ENCODE measurements at regions not wholly inside any gene's neighbourhood (a gene's known extent, or its start where the extent isn't known, plus 50 kb on each side); places are given as distances from the start of the nearest gene placed in this dataset.

GRCh38 chr4:181008164-181008563 lies 1235.0 kb upstream of the TENM3 start:
- no peaks in the 10 kb centered on the region for H3K4me1 ChIP-seq
- no peak for DNase-seq
- no peaks in the 10 kb centered on the region for H3K27me3 ChIP-seq
- no peak overlapping the region for H3K27ac ChIP-seq
- intact Hi-C loops (cut with DNase I) = no loop called here
- H3K4me3 ChIP-seq (replicated peaks in 1 of 3) = no peak overlapping the region
- no peaks in the 10 kb centered on the region for H3K9me3 ChIP-seq
- WGBS, 2 donors = 77 to 81% methylated on average over 4 of the region's 4 CpGs
- no peaks in the 10 kb centered on the region for H3K36me3 ChIP-seq
- TF ChIP-seq CTCF (IDR thresholded peaks at IDR 0.05) (no peak), POLR2A (IDR thresholded peaks at IDR 0.05) (no peak)

GRCh38 chr4:181013162-181013561 lies 1230.0 kb upstream of the TENM3 start:
- no peaks in the 10 kb centered on the region for H3K9me3 ChIP-seq
- no peak for TF ChIP-seq POLR2A (IDR thresholded peaks at IDR 0.05)
- TF ChIP-seq CTCF (IDR thresholded peaks at IDR 0.05) = no peak
- intact Hi-C loops (cut with DNase I) = no loop called here
- WGBS, 2 donors = 81 to 85% methylated on average over 5 of the region's 5 CpGs
- H3K27ac ChIP-seq = no peak overlapping the region
- H3K27me3 ChIP-seq = no peaks in the 10 kb centered on the region
- H3K4me3 ChIP-seq (replicated peaks in 1 of 3) = no peak overlapping the region
- H3K4me1 ChIP-seq = no peaks in the 10 kb centered on the region
- DNase-seq = no peak
- H3K36me3 ChIP-seq = no peaks in the 10 kb centered on the region

GRCh38 chr4:181017038-181017437 lies 1226.2 kb upstream of the TENM3 start:
- intact Hi-C loops (cut with DNase I) = no loop called here
- Histone ChIP-seq H3K4me1 (no peaks in the 10 kb centered on the region), H3K9me3 (no peaks in the 10 kb centered on the region), H3K27me3 (no peaks in the 10 kb centered on the region), H3K4me3 (replicated peaks in 1 of 3) (no peak overlapping the region), H3K27ac (no peak overlapping the region), H3K36me3 (no peaks in the 10 kb centered on the region)
- no peak for DNase-seq
- no peak for TF ChIP-seq CTCF (IDR thresholded peaks at IDR 0.05)
- TF ChIP-seq POLR2A (IDR thresholded peaks at IDR 0.05) = no peak
- 84 to 89% methylated on average over 5 of the region's 5 CpGs for WGBS, 2 donors

GRCh38 chr4:181018472-181018871 lies 1224.7 kb upstream of the TENM3 start:
- no peaks in the 10 kb centered on the region for H3K9me3 ChIP-seq
- no peak overlapping the region for H3K4me3 ChIP-seq (replicated peaks in 1 of 3)
- intact Hi-C loops (cut with DNase I) = no loop called here
- 71 to 80% methylated on average over 4 of the region's 4 CpGs for WGBS, 2 donors
- no peaks in the 10 kb centered on the region for H3K4me1 ChIP-seq
- no peaks in the 10 kb centered on the region for H3K27me3 ChIP-seq
- no peaks in the 10 kb centered on the region for H3K36me3 ChIP-seq
- no peak overlapping the region for H3K27ac ChIP-seq
- no peak for TF ChIP-seq CTCF (IDR thresholded peaks at IDR 0.05)
- TF ChIP-seq POLR2A (IDR thresholded peaks at IDR 0.05) = no peak
- DNase-seq = no peak

- Histone ChIP-seq H3K4me3 (replicated peaks in 1 of 3) (no peak overlapping the region), H3K9me3 (no peaks in the 10 kb centered on the region), H3K4me1 (no peaks in the 10 kb centered on the region), H3K27ac (no peak overlapping the region), H3K36me3 (no peaks in the 10 kb centered on the region), H3K27me3 (no peaks in the 10 kb centered on the region)
- intact Hi-C loops (cut with DNase I) = no loop called here
- TF ChIP-seq CTCF (IDR thresholded peaks at IDR 0.05) = no peak
- no peak for TF ChIP-seq POLR2A (IDR thresholded peaks at IDR 0.05)
- DNase-seq = no peak
- 84 to 86% methylated on average over 5 of the region's 5 CpGs for WGBS, 2 donors
These were observed 1224.3 kb upstream of the TENM3 start for GRCh38 chr4:181018913-181019312.
